Astrocyte (in vitro differentiated cells and primary cell): ENCODE measurements at regions not wholly inside any gene's neighbourhood (a gene's known extent, or its start where the extent isn't known, plus 50 kb on each side); places are given as distances from the start of the nearest gene placed in this dataset.

Experiments used
- EZH2 ChIP-seq: IDR thresholded peaks from 2 replicates; pipeline ENCODE4 v1.6.1; 2012; ENCODE audit warnings: mild to moderate bottlenecking, low read length, inconsistent platforms; ENCODE audit not compliant: insufficient read depth
- TF ChIP-seq, protein P1 (sequence below): IDR thresholded peaks from 2 replicates; pipeline ENCODE4 v1.5.1; 2011; ENCODE audit warnings: low read depth, mild to moderate bottlenecking, inconsistent platforms, low read length, moderate library complexity; ENCODE audit not compliant: insufficient read depth

GRCh38 chr16:79972053-79972704, 371.6 kb upstream of the MAF start:
- TF ChIP-seq, protein P1, sequence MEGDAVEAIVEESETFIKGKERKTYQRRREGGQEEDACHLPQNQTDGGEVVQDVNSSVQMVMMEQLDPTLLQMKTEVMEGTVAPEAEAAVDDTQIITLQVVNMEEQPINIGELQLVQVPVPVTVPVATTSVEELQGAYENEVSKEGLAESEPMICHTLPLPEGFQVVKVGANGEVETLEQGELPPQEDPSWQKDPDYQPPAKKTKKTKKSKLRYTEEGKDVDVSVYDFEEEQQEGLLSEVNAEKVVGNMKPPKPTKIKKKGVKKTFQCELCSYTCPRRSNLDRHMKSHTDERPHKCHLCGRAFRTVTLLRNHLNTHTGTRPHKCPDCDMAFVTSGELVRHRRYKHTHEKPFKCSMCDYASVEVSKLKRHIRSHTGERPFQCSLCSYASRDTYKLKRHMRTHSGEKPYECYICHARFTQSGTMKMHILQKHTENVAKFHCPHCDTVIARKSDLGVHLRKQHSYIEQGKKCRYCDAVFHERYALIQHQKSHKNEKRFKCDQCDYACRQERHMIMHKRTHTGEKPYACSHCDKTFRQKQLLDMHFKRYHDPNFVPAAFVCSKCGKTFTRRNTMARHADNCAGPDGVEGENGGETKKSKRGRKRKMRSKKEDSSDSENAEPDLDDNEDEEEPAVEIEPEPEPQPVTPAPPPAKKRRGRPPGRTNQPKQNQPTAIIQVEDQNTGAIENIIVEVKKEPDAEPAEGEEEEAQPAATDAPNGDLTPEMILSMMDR = no peak
- no peak for TF ChIP-seq EZH2
